OCI-LY3 (cell line): ENCODE measurements at regions not wholly inside any gene's neighbourhood (a gene's known extent, or its start where the extent isn't known, plus 50 kb on each side); places are given as distances from the start of the nearest gene placed in this dataset.

Source experiments
- H2AFZ ChIP-seq: fragments of 200-600, 300-600 bp; shearing (Covaris generic); 2 replicates; pipeline ENCODE4 v1.6.0; 2014; ENCODE audit warnings: antibody characterized with exemption, low read depth, low read length
- H3K27ac ChIP-seq: fragments of 200-600, 300-600 bp; sonication (generic); 2 replicates; pipeline ENCODE4 v1.5.1; 2014; ENCODE audit warnings: mild to moderate bottlenecking, low read length, moderate library complexity, mixed read lengths
- H3K27me3 ChIP-seq: fragments of 200-600, 300-600 bp; sonication (generic); 2 replicates; pipeline ENCODE4 v1.6.1; 2014; ENCODE audit warnings: low read depth, low read length, mixed read lengths
- H3K36me3 ChIP-seq: fragments of 200-600, 300-600 bp; sonication (generic); replicated peaks from 2 replicates; pipeline ENCODE3; 2014; ENCODE audit warnings: low read depth, low read length, mixed read lengths
- H3K4me1 ChIP-seq: fragments of 300-600, 200-600 bp; sonication (generic); 2 replicates; pipeline ENCODE4 v1.6.1; 2014; ENCODE audit warnings: low read length, mixed read lengths
- H3K4me2 ChIP-seq: fragments of 200-600, 300-600 bp; sonication (generic); 2 replicates; pipeline ENCODE4 v1.6.1; 2014; ENCODE audit warnings: low read length, mixed read lengths
- H3K4me3 ChIP-seq: fragments of 300-600, 200-600 bp; sonication (generic); 2 replicates; pipeline ENCODE4 v1.5.1; 2014; ENCODE audit warnings: antibody characterized with exemption, mild to moderate bottlenecking, low read length, moderate library complexity
- H3K79me2 ChIP-seq: fragments of 300-600, 200-600 bp; shearing (Covaris generic); 2 replicates; pipeline ENCODE4 v1.6.1; 2014; ENCODE audit warnings: mild to moderate bottlenecking, low read length, mixed read lengths
- H3K9ac ChIP-seq: fragments of 300-600, 200-600 bp; shearing (Covaris generic); 2 replicates; pipeline ENCODE4 v1.6.0; 2014; ENCODE audit warnings: mild to moderate bottlenecking, low read length, moderate library complexity
- H3K9me3 ChIP-seq: fragments of 200-600, 300-600 bp; shearing (Covaris generic); 2 replicates; pipeline ENCODE4 v1.6.1; 2014; ENCODE audit warnings: low read length, mixed read lengths; ENCODE audit not compliant: insufficient read depth
- H4K20me1 ChIP-seq: fragments of 200-600, 300-600 bp; sonication (generic); 2 replicates; pipeline ENCODE4 v1.6.1; 2016; ENCODE audit warnings: low read length, mixed read lengths; ENCODE audit not compliant: insufficient read depth
- EZH2phosphoT487 ChIP-seq: fragments of 200-600 bp; shearing (Covaris generic); IDR thresholded peaks from 2 replicates; pipeline ENCODE4 v1.6.1; 2018; ENCODE audit warnings: antibody characterized with exemption, mixed run types, low read depth
- TF ChIP-seq, protein P1 (sequence below): fragments of 200-600, 300-600 bp; sonication (generic); IDR thresholded peaks from 2 replicates; pipeline ENCODE4 v1.5.1; 2014; ENCODE audit warnings: antibody characterized with exemption, low read length, low read depth

DNA sequence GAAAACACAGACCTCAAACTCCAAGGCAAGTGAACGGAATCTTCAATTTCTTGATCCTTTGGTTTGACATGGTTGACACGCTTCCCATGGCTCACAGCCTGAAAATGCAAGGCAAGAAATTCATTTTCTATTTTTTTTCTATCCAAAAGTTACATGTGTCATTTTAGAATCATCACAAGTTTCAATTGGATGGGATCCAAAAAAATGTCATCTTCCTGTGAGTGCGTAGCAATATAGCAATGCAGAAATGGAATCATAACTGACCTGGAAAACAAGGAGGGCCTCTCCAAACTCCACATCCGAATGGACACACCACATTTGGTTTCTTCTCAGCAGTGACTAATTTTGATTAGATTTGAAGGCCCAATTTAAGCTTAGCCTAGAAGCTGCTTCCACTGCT is 175.8 kb upstream of the ATP11B start:
- H3K27me3 ChIP-seq: no peaks in the 10 kb centered on the region
- no peak overlapping the region for H2AFZ ChIP-seq

DNA sequence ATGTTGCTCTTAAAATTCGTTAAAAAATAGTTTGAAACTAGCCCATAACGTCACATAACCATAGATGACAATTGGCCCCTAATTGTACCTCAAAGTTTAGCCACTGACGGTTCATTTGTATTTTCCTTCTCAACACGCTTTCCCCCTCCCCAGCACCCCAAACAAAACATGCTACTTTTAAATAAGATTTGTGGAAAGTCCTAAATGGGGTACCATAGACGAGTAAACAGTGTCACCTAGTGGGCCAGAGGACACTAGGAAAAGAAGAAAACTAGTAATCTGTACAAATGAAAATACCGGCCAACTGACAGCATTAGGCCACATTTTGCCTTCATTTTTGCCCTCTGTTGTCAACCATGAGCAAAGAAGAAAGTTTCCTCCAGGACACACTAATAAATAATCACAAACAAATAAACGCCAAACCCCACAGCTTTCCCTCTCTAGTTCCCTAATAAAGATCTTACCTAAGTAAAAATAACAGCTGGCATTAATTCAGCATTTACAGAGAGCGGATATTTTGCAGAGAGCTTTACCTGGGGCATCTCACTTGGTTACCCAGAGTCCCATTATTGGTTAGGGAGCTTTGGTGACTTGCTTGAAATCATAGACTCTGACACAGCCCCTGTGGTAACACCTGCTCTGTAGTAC is 175.1 kb upstream of the ATP11B start:
- H3K4me2 ChIP-seq: peak overlapping the region; percentile 46
- no peak overlapping the region for H3K27ac ChIP-seq
- H3K9me3 ChIP-seq: no peaks in the 10 kb centered on the region
- peaks cover 18% of the 10 kb centered on the region for H3K4me1 ChIP-seq
- peak overlapping the region; percentile 34 for H3K4me3 ChIP-seq
- TF ChIP-seq, protein P1, sequence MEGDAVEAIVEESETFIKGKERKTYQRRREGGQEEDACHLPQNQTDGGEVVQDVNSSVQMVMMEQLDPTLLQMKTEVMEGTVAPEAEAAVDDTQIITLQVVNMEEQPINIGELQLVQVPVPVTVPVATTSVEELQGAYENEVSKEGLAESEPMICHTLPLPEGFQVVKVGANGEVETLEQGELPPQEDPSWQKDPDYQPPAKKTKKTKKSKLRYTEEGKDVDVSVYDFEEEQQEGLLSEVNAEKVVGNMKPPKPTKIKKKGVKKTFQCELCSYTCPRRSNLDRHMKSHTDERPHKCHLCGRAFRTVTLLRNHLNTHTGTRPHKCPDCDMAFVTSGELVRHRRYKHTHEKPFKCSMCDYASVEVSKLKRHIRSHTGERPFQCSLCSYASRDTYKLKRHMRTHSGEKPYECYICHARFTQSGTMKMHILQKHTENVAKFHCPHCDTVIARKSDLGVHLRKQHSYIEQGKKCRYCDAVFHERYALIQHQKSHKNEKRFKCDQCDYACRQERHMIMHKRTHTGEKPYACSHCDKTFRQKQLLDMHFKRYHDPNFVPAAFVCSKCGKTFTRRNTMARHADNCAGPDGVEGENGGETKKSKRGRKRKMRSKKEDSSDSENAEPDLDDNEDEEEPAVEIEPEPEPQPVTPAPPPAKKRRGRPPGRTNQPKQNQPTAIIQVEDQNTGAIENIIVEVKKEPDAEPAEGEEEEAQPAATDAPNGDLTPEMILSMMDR: peak; percentile 94
- no peak for TF ChIP-seq EZH2phosphoT487
- no peaks in the 10 kb centered on the region for H4K20me1 ChIP-seq
- no peaks in the 10 kb centered on the region for H3K27me3 ChIP-seq
- no peaks in the 10 kb centered on the region for H3K79me2 ChIP-seq
- H3K9ac ChIP-seq: no peak overlapping the region
- H2AFZ ChIP-seq: no peak overlapping the region
- H3K36me3 ChIP-seq: no peaks in the 10 kb centered on the region

More for the DNA sequence above, 175.8 kb upstream of the ATP11B start:
- Histone ChIP-seq H3K27ac (no peak overlapping the region), H4K20me1 (no peaks in the 10 kb centered on the region), H3K4me1 (peaks cover 18% of the 10 kb centered on the region), H3K79me2 (no peaks in the 10 kb centered on the region), H3K4me2 (peak overlapping the region; percentile 46), H3K9me3 (no peaks in the 10 kb centered on the region), H3K36me3 (no peaks in the 10 kb centered on the region), H3K4me3 (no peak overlapping the region; the same call in 1 of the 2 replicates), H3K9ac (no peak overlapping the region)
- no peak for TF ChIP-seq EZH2phosphoT487
- TF ChIP-seq, protein P1: no peak

DNA sequence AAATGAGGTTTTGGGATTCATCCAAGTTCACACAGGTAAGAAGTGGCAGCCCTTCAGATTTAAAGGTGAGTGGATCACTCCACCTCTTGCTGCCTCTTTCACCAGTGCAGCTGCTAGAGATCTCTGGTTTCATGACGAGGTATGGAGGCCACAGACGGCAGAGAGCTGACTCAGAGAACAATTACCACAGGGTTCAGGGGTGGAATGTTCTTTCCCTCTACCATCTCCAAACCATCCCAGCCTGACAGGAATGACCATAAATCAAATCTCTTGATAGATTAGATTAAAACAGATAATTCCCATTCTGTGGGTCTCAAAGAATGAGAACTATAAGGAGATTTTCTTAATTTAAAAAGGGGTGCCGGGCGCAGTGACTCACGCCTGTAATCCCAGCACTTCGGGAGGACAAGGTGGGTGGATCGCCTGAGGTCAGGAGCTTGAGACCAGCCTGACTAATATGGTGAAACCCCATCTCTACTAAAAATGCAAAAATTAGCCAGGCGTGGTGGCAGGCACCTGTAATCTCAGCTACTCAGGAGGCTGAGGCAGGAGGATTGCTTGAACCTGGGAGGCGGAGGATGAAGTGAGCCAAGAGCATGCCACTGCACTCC is 174.2 kb upstream of the ATP11B start:
- H3K9me3 ChIP-seq: no peaks in the 10 kb centered on the region
- TF ChIP-seq, protein P1: no peak
- no peak for TF ChIP-seq EZH2phosphoT487
- H3K27me3 ChIP-seq: no peaks in the 10 kb centered on the region
- peak overlapping the region; percentile 1; the same call in 1 of the 2 replicates for H2AFZ ChIP-seq
- H3K9ac ChIP-seq: no peak overlapping the region
- H3K79me2 ChIP-seq: no peaks in the 10 kb centered on the region
- no peak overlapping the region for H3K4me3 ChIP-seq
- peak overlapping the region; percentile 11; the same call in 1 of the 2 replicates for H3K4me2 ChIP-seq
- peaks cover 18% of the 10 kb centered on the region for H3K4me1 ChIP-seq
- H3K36me3 ChIP-seq: no peaks in the 10 kb centered on the region
- H4K20me1 ChIP-seq: no peaks in the 10 kb centered on the region
- H3K27ac ChIP-seq: no peak overlapping the region

DNA sequence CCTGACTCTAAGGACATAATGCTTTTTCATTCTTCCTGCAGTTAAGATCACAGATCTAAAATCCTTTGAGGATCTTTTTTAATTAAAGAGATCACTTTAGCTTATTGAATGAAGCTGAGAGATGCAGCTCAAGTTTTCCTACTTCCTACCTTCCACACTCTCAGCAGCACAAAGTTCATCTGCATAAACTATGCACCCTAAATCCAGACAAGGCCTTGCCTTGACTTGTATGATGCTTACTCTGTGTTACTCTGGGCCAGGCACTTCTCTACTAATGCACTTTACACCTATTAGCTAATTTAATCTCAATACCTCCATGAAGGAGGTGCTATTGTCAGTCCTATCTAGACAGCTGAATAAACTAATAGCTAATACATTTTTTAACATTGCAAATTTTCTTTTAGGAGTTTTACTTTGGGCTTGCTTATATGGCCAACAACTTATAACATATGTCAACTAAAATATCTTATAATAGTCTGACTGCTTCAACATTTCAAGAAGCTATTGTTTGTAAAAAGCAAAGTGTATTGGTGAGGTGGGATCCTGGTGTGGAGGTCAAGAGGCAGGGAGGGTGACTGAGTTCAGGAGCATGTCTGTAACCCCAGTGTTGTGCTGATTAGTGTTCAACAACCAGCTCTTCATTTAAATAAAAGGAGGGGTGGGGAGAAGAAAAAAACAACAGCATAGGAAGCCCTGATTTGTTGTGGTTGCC is 172.4 kb upstream of the ATP11B start:
- Histone ChIP-seq H3K4me1 (peaks cover 18% of the 10 kb centered on the region), H3K4me3 (no peak overlapping the region), H3K9ac (no peak overlapping the region), H3K4me2 (no peak overlapping the region), H2AFZ (no peak overlapping the region), H3K36me3 (no peaks in the 10 kb centered on the region), H3K9me3 (no peaks in the 10 kb centered on the region), H3K27ac (no peak overlapping the region), H3K79me2 (no peaks in the 10 kb centered on the region), H3K27me3 (0 out of 2 replicates have a peak, but pooled peaks cover 4% of the 10 kb centered on the region), H4K20me1 (no peaks in the 10 kb centered on the region)
- TF ChIP-seq, protein P1: no peak
- TF ChIP-seq EZH2phosphoT487: no peak
